ENCODE measurements at regions not wholly inside any gene's neighbourhood (a gene's known extent, or its start where the extent isn't known, plus 50 kb on each side); places are given as distances from the start of the nearest gene placed in this dataset.

DNA sequence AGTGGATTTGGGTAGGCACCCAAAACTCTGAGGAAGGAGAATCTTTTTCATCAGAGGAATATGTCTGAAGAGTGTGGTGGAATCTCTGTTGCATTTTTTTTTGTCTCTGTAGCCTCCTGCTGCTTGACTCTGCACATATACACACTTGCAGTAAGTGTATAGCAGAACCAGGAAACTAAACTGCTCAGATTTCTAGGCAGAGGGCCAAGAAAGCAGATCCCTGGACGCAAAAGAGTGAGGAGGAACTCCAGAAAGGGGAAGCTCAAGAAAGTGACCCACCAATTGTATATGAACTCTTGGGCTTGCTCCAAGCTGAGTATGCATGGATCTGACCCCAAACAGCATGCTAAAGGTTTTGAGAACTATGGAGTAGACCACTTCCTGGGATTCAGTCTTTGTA, 181.8 kb downstream of the GADD45G start:
- Histone ChIP-seq H3K27me3 (ENCODE audit: insufficient read depth, insufficient read length) (no peaks in the 10 kb centered on the region), H3K4me1 (ENCODE audit: insufficient read depth, insufficient read length) (no peaks in the 10 kb centered on the region), H3K4me3 (ENCODE audit: insufficient read length, low read depth) (no peak overlapping the region), H3K9me3 (ENCODE audit: insufficient read depth, low read length) (no peaks in the 10 kb centered on the region), H3K36me3 (ENCODE audit: insufficient read depth, insufficient read length, low read length) (no peaks in the 10 kb centered on the region), H3K9ac (ENCODE audit: insufficient read length, low read depth) (no peak overlapping the region)
- no peak for DNase-seq (ENCODE audit: low read depth, low spot score)
- no peak for TF ChIP-seq SUZ12 (IDR thresholded peaks at IDR 0.05; ENCODE audit: extremely low read depth, insufficient read depth, insufficient read length)
- TF ChIP-seq ZNF274 (IDR thresholded peaks at IDR 0.05; ENCODE audit: low read depth, low read length) = no peak
- no peak for TF ChIP-seq YY1 (IDR thresholded peaks at IDR 0.05; ENCODE audit: insufficient read depth, insufficient read length)

DNA sequence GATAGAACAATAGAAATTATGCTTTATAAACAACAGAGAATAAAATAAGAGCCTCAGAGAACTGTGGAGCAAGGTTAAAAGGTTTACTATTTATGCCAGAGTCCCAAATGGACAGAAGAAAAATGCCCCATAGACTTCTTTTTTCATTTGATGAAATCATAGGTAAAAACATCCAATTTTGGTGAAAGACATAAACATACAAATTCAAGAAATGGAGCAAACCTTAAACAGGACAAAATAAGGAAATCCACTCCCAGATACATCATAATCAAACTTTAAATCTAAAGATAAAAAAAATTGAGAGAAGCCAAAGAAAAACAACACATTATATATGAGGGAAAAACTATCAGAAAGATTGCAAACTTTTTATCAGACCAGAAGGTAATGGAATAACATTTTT, 182.8 kb downstream of the GADD45G start:
- Histone ChIP-seq H3K36me3 (ENCODE audit: insufficient read depth, insufficient read length, low read length) (no peaks in the 10 kb centered on the region), H3K4me1 (ENCODE audit: insufficient read depth, insufficient read length) (no peaks in the 10 kb centered on the region), H3K9ac (ENCODE audit: insufficient read length, low read depth) (no peak overlapping the region), H3K27me3 (ENCODE audit: insufficient read depth, insufficient read length) (no peaks in the 10 kb centered on the region), H3K9me3 (ENCODE audit: insufficient read depth, low read length) (no peaks in the 10 kb centered on the region), H3K4me3 (ENCODE audit: insufficient read length, low read depth) (no peak overlapping the region)
- DNase-seq (ENCODE audit: low read depth, low spot score) = no peak
- TF ChIP-seq SUZ12 (IDR thresholded peaks at IDR 0.05; ENCODE audit: extremely low read depth, insufficient read depth, insufficient read length) = no peak

GRCh38 chr9:89788434-89788833, 183.6 kb downstream of the GADD45G start:
- no peaks in the 10 kb centered on the region for H3K4me1 ChIP-seq (ENCODE audit: insufficient read depth, insufficient read length)
- no peak for DNase-seq (ENCODE audit: low read depth, low spot score)
- no peak overlapping the region for H3K9ac ChIP-seq (ENCODE audit: insufficient read length, low read depth)
- no peak for TF ChIP-seq SUZ12 (IDR thresholded peaks at IDR 0.05; ENCODE audit: extremely low read depth, insufficient read depth, insufficient read length)
- TF ChIP-seq YY1 (IDR thresholded peaks at IDR 0.05; ENCODE audit: insufficient read depth, insufficient read length) = no peak
- no peak for TF ChIP-seq ZNF274 (IDR thresholded peaks at IDR 0.05; ENCODE audit: low read depth, low read length)
- no peaks in the 10 kb centered on the region for H3K27me3 ChIP-seq (ENCODE audit: insufficient read depth, insufficient read length)
- H3K4me3 ChIP-seq (ENCODE audit: insufficient read length, low read depth) = no peak overlapping the region
- H3K9me3 ChIP-seq (ENCODE audit: insufficient read depth, low read length) = no peaks in the 10 kb centered on the region
- H3K36me3 ChIP-seq (ENCODE audit: insufficient read depth, insufficient read length, low read length) = no peaks in the 10 kb centered on the region

GRCh38 chr9:89789922-89790510, 185.2 kb downstream of the GADD45G start:
- no peaks in the 10 kb centered on the region for H3K9me3 ChIP-seq (ENCODE audit: insufficient read depth, low read length)
- TF ChIP-seq YY1 (IDR thresholded peaks at IDR 0.05; ENCODE audit: insufficient read depth, insufficient read length) (no peak), ZNF274 (IDR thresholded peaks at IDR 0.05; ENCODE audit: low read depth, low read length) (no peak), SUZ12 (IDR thresholded peaks at IDR 0.05; ENCODE audit: extremely low read depth, insufficient read depth, insufficient read length) (no peak)
- H3K4me1 ChIP-seq (ENCODE audit: insufficient read depth, insufficient read length) = no peaks in the 10 kb centered on the region
- no peak for DNase-seq (ENCODE audit: low read depth, low spot score)
- H3K36me3 ChIP-seq (ENCODE audit: insufficient read depth, insufficient read length, low read length) = no peaks in the 10 kb centered on the region
- H3K9ac ChIP-seq (ENCODE audit: insufficient read length, low read depth) = no peak overlapping the region
- no peaks in the 10 kb centered on the region for H3K27me3 ChIP-seq (ENCODE audit: insufficient read depth, insufficient read length)
- H3K4me3 ChIP-seq (ENCODE audit: insufficient read length, low read depth) = no peak overlapping the region

GRCh38 chr9:89790542-89791109, 185.8 kb downstream of the GADD45G start:
- no peaks in the 10 kb centered on the region for H3K36me3 ChIP-seq (ENCODE audit: insufficient read depth, insufficient read length, low read length)
- no peak for DNase-seq (ENCODE audit: low read depth, low spot score)
- no peak overlapping the region for H3K4me3 ChIP-seq (ENCODE audit: insufficient read length, low read depth)
- no peaks in the 10 kb centered on the region for H3K9me3 ChIP-seq (ENCODE audit: insufficient read depth, low read length)
- no peaks in the 10 kb centered on the region for H3K27me3 ChIP-seq (ENCODE audit: insufficient read depth, insufficient read length)
- no peak overlapping the region for H3K9ac ChIP-seq (ENCODE audit: insufficient read length, low read depth)
- no peak for TF ChIP-seq ZNF274 (IDR thresholded peaks at IDR 0.05; ENCODE audit: low read depth, low read length)
- TF ChIP-seq SUZ12 (IDR thresholded peaks at IDR 0.05; ENCODE audit: extremely low read depth, insufficient read depth, insufficient read length) = no peak
- no peak for TF ChIP-seq YY1 (IDR thresholded peaks at IDR 0.05; ENCODE audit: insufficient read depth, insufficient read length)
- no peaks in the 10 kb centered on the region for H3K4me1 ChIP-seq (ENCODE audit: insufficient read depth, insufficient read length)

DNA sequence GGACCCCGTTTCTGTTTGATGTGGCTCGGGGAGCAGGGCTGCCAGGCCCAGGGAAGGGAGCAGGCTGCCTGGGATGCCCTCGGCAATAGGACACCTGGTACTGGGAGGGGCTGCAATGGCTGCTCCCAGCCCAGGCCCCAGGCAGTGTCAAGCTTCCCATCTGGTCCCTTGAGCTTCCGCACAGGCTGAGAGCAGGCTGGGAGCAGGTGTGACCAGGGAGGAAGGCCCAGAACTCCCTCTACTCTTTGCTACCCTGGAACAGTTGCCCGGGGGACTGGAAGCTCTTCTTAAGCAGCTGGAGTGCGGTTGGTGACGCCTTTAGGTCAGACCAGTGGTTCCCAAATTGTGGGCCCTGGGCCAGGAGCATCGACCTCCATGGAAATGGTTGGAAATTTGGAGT, 186.9 kb downstream of the GADD45G start:
- H3K4me1 ChIP-seq (ENCODE audit: insufficient read depth, insufficient read length) = no peaks in the 10 kb centered on the region
- DNase-seq (ENCODE audit: low read depth, low spot score) = no peak
- H3K9ac ChIP-seq (ENCODE audit: insufficient read length, low read depth) = no peak overlapping the region
- no peaks in the 10 kb centered on the region for H3K36me3 ChIP-seq (ENCODE audit: insufficient read depth, insufficient read length, low read length)
- H3K4me3 ChIP-seq (ENCODE audit: insufficient read length, low read depth) = no peak overlapping the region
- H3K9me3 ChIP-seq (ENCODE audit: insufficient read depth, low read length) = no peaks in the 10 kb centered on the region
- H3K27me3 ChIP-seq (ENCODE audit: insufficient read depth, insufficient read length) = no peaks in the 10 kb centered on the region
- no peak for TF ChIP-seq ZNF274 (IDR thresholded peaks at IDR 0.05; ENCODE audit: low read depth, low read length)

- Histone ChIP-seq H3K27me3 (ENCODE audit: insufficient read depth, insufficient read length) (no peaks in the 10 kb centered on the region), H3K9ac (ENCODE audit: insufficient read length, low read depth) (no peak overlapping the region), H3K4me1 (ENCODE audit: insufficient read depth, insufficient read length) (no peaks in the 10 kb centered on the region), H3K4me3 (ENCODE audit: insufficient read length, low read depth) (no peak overlapping the region), H3K9me3 (ENCODE audit: insufficient read depth, low read length) (no peaks in the 10 kb centered on the region), H3K36me3 (ENCODE audit: insufficient read depth, insufficient read length, low read length) (no peaks in the 10 kb centered on the region)
- no peak for DNase-seq (ENCODE audit: low read depth, low spot score)
- TF ChIP-seq ZNF274 (IDR thresholded peaks at IDR 0.05; ENCODE audit: low read depth, low read length) (no peak), YY1 (IDR thresholded peaks at IDR 0.05; ENCODE audit: insufficient read depth, insufficient read length) (no peak), SUZ12 (IDR thresholded peaks at IDR 0.05; ENCODE audit: extremely low read depth, insufficient read depth, insufficient read length) (no peak)
These were observed 187.6 kb downstream of the GADD45G start for GRCh38 chr9:89792189-89793123.
